CD4-positive, alpha-beta T cell (primary cell): ENCODE measurements at regions not wholly inside any gene's neighbourhood (a gene's known extent, or its start where the extent isn't known, plus 50 kb on each side); places are given as distances from the start of the nearest gene placed in this dataset.

ENCODE experiments used
- ATAC-seq: fragments of 200-7000 bp; cut with Tn5 transposase; one replicate; pipeline ENCODE4 v1.10.0; 2022; ENCODE audit warnings: mild to moderate bottlenecking; ENCODE audit not compliant: poor library complexity
- CTCF ChIA-PET: fragments of 350-600 bp; sonication (Branson Sonifier 250); formaldehyde crosslinking; loops from one replicate; lab custom pipeline; 2021; ENCODE audit warnings: antibody characterized with exemption, inconsistent platforms; lab: Charles Lee
- POLR2A ChIA-PET: fragments of 350-600 bp; sonication (Branson Sonifier 250); formaldehyde crosslinking; loops from one replicate; lab custom pipeline; 2021; ENCODE audit warnings: antibody characterized with exemption, inconsistent platforms; lab: Charles Lee
- DNase-seq, 14 experiments: peaks; one replicate each; pipeline ENCODE4 v3.0.0-alpha.2; 2013 to 2020; ENCODE audit warnings: mixed read lengths in 2 of 14
- H3K27ac ChIP-seq, 2 donors: one replicate each; pipeline versions ENCODE4 v1.5.1 to v1.7.0; 2013; ENCODE audit warnings: low read length in 2 of 2, low read depth in 1 of 2, mild to moderate bottlenecking in 1 of 2
- H3K27me3 ChIP-seq, 2 experiments: 1 replicate in 1 of 2; 2 replicates in 1 of 2; pipeline versions ENCODE4 v1.6.1 to v1.7.0; 2013; ENCODE audit warnings: low read length in 2 of 2, control low read depth in 1 of 2, mild to moderate bottlenecking in 1 of 2, moderate library complexity in 1 of 2; ENCODE audit not compliant: insufficient read depth in 2 of 2, control insufficient read depth in 1 of 2
- H3K36me3 ChIP-seq: one replicate; pipeline ENCODE4 v1.6.1; 2013; ENCODE audit warnings: low read length, control low read depth; ENCODE audit not compliant: insufficient read depth
- H3K4me1 ChIP-seq: one replicate; pipeline ENCODE4 v1.6.1; 2013; ENCODE audit warnings: low read length, control low read depth; ENCODE audit not compliant: insufficient read depth
- H3K4me3 ChIP-seq: one replicate; pipeline ENCODE4 v1.5.1; 2013; ENCODE audit warnings: mild to moderate bottlenecking, low read length, moderate library complexity
- H3K9me3 ChIP-seq, 2 experiments: 1 replicate in 1 of 2; 2 replicates in 1 of 2; pipeline versions ENCODE4 v1.6.1 to v1.7.0; 2013; ENCODE audit warnings: low read length in 2 of 2, mild to moderate bottlenecking in 2 of 2, control low read depth in 1 of 2, moderate library complexity in 1 of 2; ENCODE audit not compliant: control insufficient read depth in 1 of 2, insufficient read depth in 1 of 2
- H3K27ac Mint-ChIP-seq: one replicate; pipeline ENCODE4 v1.8.0; 2020; ENCODE audit warnings: mixed read lengths
- H3K27me3 Mint-ChIP-seq: one replicate; pipeline ENCODE4 v1.8.0; 2021; ENCODE audit warnings: mixed read lengths
- H3K36me3 Mint-ChIP-seq: one replicate; pipeline ENCODE4 v1.8.0; 2021; ENCODE audit warnings: low read depth, mixed read lengths
- H3K4me1 Mint-ChIP-seq: one replicate; pipeline ENCODE4 v1.8.0; 2021; ENCODE audit warnings: low read depth, mixed read lengths
- H3K4me3 Mint-ChIP-seq: one replicate; pipeline ENCODE4 v1.8.0; 2020; ENCODE audit warnings: mild to moderate bottlenecking, mixed read lengths
- H3K9me3 Mint-ChIP-seq: one replicate; pipeline ENCODE4 v1.8.0; 2020; ENCODE audit warnings: mixed read lengths
- intact Hi-C, 2 experiments: fragments of 100-400 bp; cut with DNase I in 1 of 2; cut with micrococcal nuclease in 1 of 2; formaldehyde crosslinking; loops; one replicate each; pipeline versions ENCODE4 v1.15.1 to v1.9.0; 2023 to 2025; cut with DNase I, micrococcal nuclease
- TF ChIP-seq, protein P1 (sequence below): fragments of 200-600 bp; IDR thresholded peaks from one replicate; pipeline ENCODE4 v1.8.0; 2022; ENCODE audit warnings: antibody characterized with exemption, mild to moderate bottlenecking

DNA sequence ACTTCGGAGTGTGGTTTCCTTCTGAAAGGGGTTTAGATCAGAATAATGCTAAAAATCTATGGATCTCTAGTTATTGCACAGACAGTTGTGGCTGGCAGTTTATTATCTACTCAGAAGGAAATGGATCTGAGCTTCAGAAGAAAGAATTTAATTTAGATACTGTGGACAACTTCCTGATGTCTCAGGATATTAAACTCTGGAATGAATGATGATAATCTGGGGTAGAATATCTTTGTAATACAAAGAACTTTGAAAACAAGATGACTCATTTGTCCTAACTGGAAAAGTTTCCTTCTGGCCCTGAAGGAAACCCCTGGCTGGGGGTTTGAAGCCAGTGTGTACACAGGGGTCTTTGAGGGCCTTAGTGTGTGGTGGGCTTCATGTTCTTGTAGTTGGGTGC, 78.0 kb downstream of the EDN3 start:
- DNase-seq: no peak
- CTCF ChIA-PET: no interaction called here

GRCh38 chr20:59378966-59379365, 78.6 kb downstream of the EDN3 start:
- no peaks in the 10 kb centered on the region for H3K9me3 Mint-ChIP-seq
- no peaks in the 10 kb centered on the region for H3K4me1 ChIP-seq
- ATAC-seq (no peak), DNase-seq (no peak)
- ChIA-PET CTCF (interaction anchor here (1.6 kb wide), 1 partner anchor 25 kb away, joined by 3 read pairs; no protein-coding TSS in a partner anchor), POLR2A (no interaction called here)
- H3K4me1 Mint-ChIP-seq: peaks cover 8% of the 10 kb centered on the region
- H3K9me3 ChIP-seq: peaks cover 0 to 15% of the 10 kb centered on the region in 2 experiments
- intact Hi-C loops: no loop called here
- no peaks in the 10 kb centered on the region for H3K27me3 Mint-ChIP-seq
- no peak overlapping the region for H3K27ac ChIP-seq
- no peak overlapping the region for H3K27ac Mint-ChIP-seq
- no peak overlapping the region for H3K4me3 ChIP-seq
- H3K36me3 ChIP-seq: no peaks in the 10 kb centered on the region
- H3K27me3 ChIP-seq: peaks cover 0 to 3% of the 10 kb centered on the region in 2 experiments
- TF ChIP-seq, protein P1, sequence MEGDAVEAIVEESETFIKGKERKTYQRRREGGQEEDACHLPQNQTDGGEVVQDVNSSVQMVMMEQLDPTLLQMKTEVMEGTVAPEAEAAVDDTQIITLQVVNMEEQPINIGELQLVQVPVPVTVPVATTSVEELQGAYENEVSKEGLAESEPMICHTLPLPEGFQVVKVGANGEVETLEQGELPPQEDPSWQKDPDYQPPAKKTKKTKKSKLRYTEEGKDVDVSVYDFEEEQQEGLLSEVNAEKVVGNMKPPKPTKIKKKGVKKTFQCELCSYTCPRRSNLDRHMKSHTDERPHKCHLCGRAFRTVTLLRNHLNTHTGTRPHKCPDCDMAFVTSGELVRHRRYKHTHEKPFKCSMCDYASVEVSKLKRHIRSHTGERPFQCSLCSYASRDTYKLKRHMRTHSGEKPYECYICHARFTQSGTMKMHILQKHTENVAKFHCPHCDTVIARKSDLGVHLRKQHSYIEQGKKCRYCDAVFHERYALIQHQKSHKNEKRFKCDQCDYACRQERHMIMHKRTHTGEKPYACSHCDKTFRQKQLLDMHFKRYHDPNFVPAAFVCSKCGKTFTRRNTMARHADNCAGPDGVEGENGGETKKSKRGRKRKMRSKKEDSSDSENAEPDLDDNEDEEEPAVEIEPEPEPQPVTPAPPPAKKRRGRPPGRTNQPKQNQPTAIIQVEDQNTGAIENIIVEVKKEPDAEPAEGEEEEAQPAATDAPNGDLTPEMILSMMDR: no peak
- no peaks in the 10 kb centered on the region for H3K36me3 Mint-ChIP-seq
- H3K4me3 Mint-ChIP-seq: no peak overlapping the region

More for the DNA sequence above, 78.0 kb downstream of the EDN3 start:
- H3K9me3 ChIP-seq: peaks cover 0 to 10% of the 10 kb centered on the region in 2 experiments
- no peak overlapping the region for H3K27ac Mint-ChIP-seq
- H3K27me3 ChIP-seq: peaks cover 0 to 3% of the 10 kb centered on the region in 2 experiments
- H3K27ac ChIP-seq: no peak overlapping the region
- POLR2A ChIA-PET: no interaction called here
- H3K36me3 ChIP-seq: no peaks in the 10 kb centered on the region
- no peaks in the 10 kb centered on the region for H3K9me3 Mint-ChIP-seq
- no peaks in the 10 kb centered on the region for H3K36me3 Mint-ChIP-seq
- ATAC-seq: no peak
- H3K4me1 ChIP-seq: no peaks in the 10 kb centered on the region
- H3K4me3 ChIP-seq: no peak overlapping the region
- intact Hi-C loops: no loop called here
- H3K4me3 Mint-ChIP-seq: no peak overlapping the region
- TF ChIP-seq, protein P1: no peak
- peaks cover 8% of the 10 kb centered on the region for H3K4me1 Mint-ChIP-seq
- no peaks in the 10 kb centered on the region for H3K27me3 Mint-ChIP-seq

GRCh38 chr20:59381689-59382088, 81.3 kb downstream of the EDN3 start:
- Mint-ChIP-seq H3K9me3 (no peaks in the 10 kb centered on the region), H3K27ac (no peak overlapping the region), H3K36me3 (no peaks in the 10 kb centered on the region), H3K27me3 (no peaks in the 10 kb centered on the region), H3K4me1 (peaks cover 18% of the 10 kb centered on the region), H3K4me3 (no peak overlapping the region)
- POLR2A ChIA-PET: no interaction called here
- ATAC-seq (no peak), DNase-seq (no peak)
- TF ChIP-seq, protein P1: no peak
- Histone ChIP-seq H3K4me3 (no peak overlapping the region), H3K36me3 (no peaks in the 10 kb centered on the region), H3K27ac (no peak overlapping the region), H3K4me1 (peaks cover 12% of the 10 kb centered on the region), H3K27me3 (no peaks in the 10 kb centered on the region), H3K9me3 (peaks cover 0 to 31% of the 10 kb centered on the region in 2 experiments)
- CTCF ChIA-PET: no interaction called here
- intact Hi-C loops: no loop called here
